SK-N-SH (cell line): ENCODE measurements at regions not wholly inside any gene's neighbourhood (a gene's known extent, or its start where the extent isn't known, plus 50 kb on each side); places are given as distances from the start of the nearest gene placed in this dataset.
"Not testable (repeated sequence)": the region's sequence is repeated elsewhere in the genome, so short reads cannot be mapped to it uniquely, and the experiment has no call there.

ENCODE experiments used
- ELF1 ChIP-seq: IDR thresholded peaks from 2 replicates; pipeline ENCODE4 v1.4.0; 2012
- POLR2AphosphoS5 ChIP-seq: IDR thresholded peaks from 2 replicates; pipeline ENCODE4 v1.6.1; 2012; ENCODE audit warnings: low read depth, low read length
- TEAD4 ChIP-seq: IDR thresholded peaks from 2 replicates; pipeline ENCODE4 v1.4.0; 2012; ENCODE audit warnings: mild to moderate bottlenecking, borderline replicate concordance; ENCODE audit not compliant: insufficient read depth
- TF ChIP-seq, protein P1 (sequence below): fragments of 200-600 bp; sonication (generic); IDR thresholded peaks from 2 replicates; pipeline ENCODE4 v1.6.1; 2017; ENCODE audit warnings: antibody characterized with exemption, mild to moderate bottlenecking, moderate library complexity
- TF ChIP-seq, protein P2 (sequence below): IDR thresholded peaks from 2 replicates; pipeline ENCODE4 v1.4.0; 2012; ENCODE audit warnings: low read depth, borderline replicate concordance
- TF ChIP-seq, protein P3 (sequence below): IDR thresholded peaks from 2 replicates; pipeline ENCODE4; 2012

DNA sequence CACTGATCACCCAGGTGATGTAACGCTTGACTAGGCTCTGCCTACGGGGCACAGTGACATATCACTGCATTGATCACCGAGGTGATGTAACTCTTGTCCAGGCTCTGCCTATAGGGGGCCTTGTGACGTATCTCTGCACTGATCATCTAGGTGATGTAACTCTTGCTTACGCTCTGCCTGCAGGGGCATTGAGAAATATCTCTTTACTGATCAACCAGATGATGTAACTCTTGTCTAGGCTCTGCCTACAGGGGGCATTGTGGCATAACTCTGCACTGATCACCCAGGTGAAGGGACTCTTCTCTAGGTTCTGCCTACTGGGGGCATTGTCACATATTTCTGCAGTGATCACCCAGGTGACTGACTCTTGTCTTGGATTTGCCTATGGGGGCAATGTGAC is 50.9 kb upstream of the USP14 start:
- TF ChIP-seq ELF1, TEAD4, POLR2AphosphoS5: not testable (repeated sequence)
- TF ChIP-seq, protein P1, sequence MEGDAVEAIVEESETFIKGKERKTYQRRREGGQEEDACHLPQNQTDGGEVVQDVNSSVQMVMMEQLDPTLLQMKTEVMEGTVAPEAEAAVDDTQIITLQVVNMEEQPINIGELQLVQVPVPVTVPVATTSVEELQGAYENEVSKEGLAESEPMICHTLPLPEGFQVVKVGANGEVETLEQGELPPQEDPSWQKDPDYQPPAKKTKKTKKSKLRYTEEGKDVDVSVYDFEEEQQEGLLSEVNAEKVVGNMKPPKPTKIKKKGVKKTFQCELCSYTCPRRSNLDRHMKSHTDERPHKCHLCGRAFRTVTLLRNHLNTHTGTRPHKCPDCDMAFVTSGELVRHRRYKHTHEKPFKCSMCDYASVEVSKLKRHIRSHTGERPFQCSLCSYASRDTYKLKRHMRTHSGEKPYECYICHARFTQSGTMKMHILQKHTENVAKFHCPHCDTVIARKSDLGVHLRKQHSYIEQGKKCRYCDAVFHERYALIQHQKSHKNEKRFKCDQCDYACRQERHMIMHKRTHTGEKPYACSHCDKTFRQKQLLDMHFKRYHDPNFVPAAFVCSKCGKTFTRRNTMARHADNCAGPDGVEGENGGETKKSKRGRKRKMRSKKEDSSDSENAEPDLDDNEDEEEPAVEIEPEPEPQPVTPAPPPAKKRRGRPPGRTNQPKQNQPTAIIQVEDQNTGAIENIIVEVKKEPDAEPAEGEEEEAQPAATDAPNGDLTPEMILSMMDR, result peak; percentile 19; the same call in 1 of the 2 replicates
- TF ChIP-seq, protein P2, sequence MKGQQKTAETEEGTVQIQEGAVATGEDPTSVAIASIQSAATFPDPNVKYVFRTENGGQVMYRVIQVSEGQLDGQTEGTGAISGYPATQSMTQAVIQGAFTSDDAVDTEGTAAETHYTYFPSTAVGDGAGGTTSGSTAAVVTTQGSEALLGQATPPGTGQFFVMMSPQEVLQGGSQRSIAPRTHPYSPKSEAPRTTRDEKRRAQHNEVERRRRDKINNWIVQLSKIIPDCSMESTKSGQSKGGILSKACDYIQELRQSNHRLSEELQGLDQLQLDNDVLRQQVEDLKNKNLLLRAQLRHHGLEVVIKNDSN, result not testable (repeated sequence)
- TF ChIP-seq, protein P3, sequence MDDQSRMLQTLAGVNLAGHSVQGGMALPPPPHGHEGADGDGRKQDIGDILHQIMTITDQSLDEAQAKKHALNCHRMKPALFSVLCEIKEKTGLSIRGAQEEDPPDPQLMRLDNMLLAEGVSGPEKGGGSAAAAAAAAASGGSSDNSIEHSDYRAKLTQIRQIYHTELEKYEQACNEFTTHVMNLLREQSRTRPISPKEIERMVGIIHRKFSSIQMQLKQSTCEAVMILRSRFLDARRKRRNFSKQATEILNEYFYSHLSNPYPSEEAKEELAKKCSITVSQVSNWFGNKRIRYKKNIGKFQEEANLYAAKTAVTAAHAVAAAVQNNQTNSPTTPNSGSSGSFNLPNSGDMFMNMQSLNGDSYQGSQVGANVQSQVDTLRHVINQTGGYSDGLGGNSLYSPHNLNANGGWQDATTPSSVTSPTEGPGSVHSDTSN, result not testable (repeated sequence)
